Mammary epithelial cell (primary cell): ENCODE measurements at regions not wholly inside any gene's neighbourhood (a gene's known extent, or its start where the extent isn't known, plus 50 kb on each side); places are given as distances from the start of the nearest gene placed in this dataset.

ENCODE experiments used
- CTCF ChIP-seq, 2 donors: IDR thresholded peaks in 1 of 2; conservative IDR thresholded peaks in 1 of 2; 2 replicates each; pipeline ENCODE4 v1.5.1; 2011 to 2012; ENCODE audit warnings: inconsistent platforms in 2 of 2, low read length in 2 of 2, mild to moderate bottlenecking in 2 of 2, control low read depth in 1 of 2, low read depth in 1 of 2; ENCODE audit not compliant: insufficient read depth in 1 of 2; ENCODE audit errors: extremely low read depth in 1 of 2
- EZH2 ChIP-seq: IDR thresholded peaks from 2 replicates; pipeline ENCODE4 v1.6.1; 2012; ENCODE audit warnings: low read length, inconsistent platforms, borderline replicate concordance

- no peak for TF ChIP-seq CTCF (conservative IDR thresholded peaks at IDR 0.05 in 1 of 2, IDR thresholded peaks at IDR 0.05 in 1 of 2; ENCODE audit: extremely low read depth in 1 of 2, insufficient read depth in 1 of 2, low read depth in 1 of 2, low read length in 2 of 2)
- no peak for TF ChIP-seq EZH2
Observed at GRCh38 chr5:4847766-4848165, 292.4 kb upstream of the ADAMTS16 start.
